Gastroesophageal sphincter (tissue), 4 donors: ENCODE measurements at regions not wholly inside any gene's neighbourhood (a gene's known extent, or its start where the extent isn't known, plus 50 kb on each side); places are given as distances from the start of the nearest gene placed in this dataset.

Source experiments
- ATAC-seq: fragments of 150-250 bp; one replicate; pipeline ENCODE4 v1.9.1; 2016; ENCODE audit warnings: mild to moderate bottlenecking, moderate library complexity
- H3K27ac ChIP-seq, 4 donors: fragments of 200-600 bp; sonication (generic) in 3 of 4; 1 replicate in 3 of 4; 2 replicates in 1 of 4; pipeline ENCODE4 v1.5.1; 2016 to 2019
- H3K27me3 ChIP-seq: fragments of 200-600 bp; sonication (generic); one replicate; pipeline ENCODE4 v1.5.1; 2019
- H3K36me3 ChIP-seq, 2 donors: fragments of 200-600 bp; sonication (generic); one replicate each; pipeline ENCODE4 v1.5.1; 2019; ENCODE audit warnings: control low read depth in 1 of 2
- H3K4me1 ChIP-seq, 3 donors: fragments of 200-600 bp; sonication (generic); 1 replicate in 2 of 3; 2 replicates in 1 of 3; pipeline ENCODE4 v1.5.1; 2016 to 2019; ENCODE audit warnings: control low read depth in 2 of 3
- H3K4me3 ChIP-seq, 2 donors: fragments of 200-600 bp; sonication (generic); one replicate each; pipeline ENCODE4 v1.5.1; 2019; ENCODE audit warnings: mild to moderate bottlenecking in 1 of 2, moderate library complexity in 1 of 2
- H3K9me3 ChIP-seq, 3 donors: fragments of 200-600 bp; sonication (generic); one replicate each; pipeline ENCODE4 v1.5.1; 2017 to 2019; ENCODE audit warnings: control low read depth in 2 of 3
- EP300 ChIP-seq: sonication (generic); formaldehyde crosslinking; IDR thresholded peaks from one replicate; pipeline ENCODE4 v1.6.1; 2017; ENCODE audit warnings: antibody characterized with exemption, mild to moderate bottlenecking
- POLR2A ChIP-seq, 2 donors: fragments of 450-650 bp; IDR thresholded peaks; one replicate each; pipeline ENCODE4 v1.6.1; 2017; ENCODE audit warnings: antibody characterized with exemption in 2 of 2, mild to moderate bottlenecking in 2 of 2, moderate library complexity in 1 of 2
- POLR2AphosphoS5 ChIP-seq: sonication (generic); formaldehyde crosslinking; IDR thresholded peaks from one replicate; pipeline ENCODE4 v1.6.1; 2017; ENCODE audit warnings: antibody characterized with exemption
- WGBS, 2 donors: methylation state at CpG; one replicate each; pipeline ENCODE4 v1.1.5; 2018; ENCODE audit warnings: low coverage in 1 of 2; 5-methylcytosine and 5-hydroxymethylcytosine counted together
- TF ChIP-seq, protein P1 (sequence below), 4 experiments: fragments of 200-600 bp in 2 of 4; fragments of 450-650 bp in 2 of 4; sonication (generic) in 1 of 4; IDR thresholded peaks; one replicate each; pipeline ENCODE4 v1.5.1; 2017 to 2019; ENCODE audit warnings: antibody characterized with exemption in 4 of 4, mild to moderate bottlenecking in 2 of 4, moderate library complexity in 2 of 4

GRCh38 chr18:41034413-41034812 lies 920.6 kb upstream of the PIK3C3 start:
- Histone ChIP-seq H3K36me3 (no peaks in the 10 kb centered on the region), H3K27me3 (no peaks in the 10 kb centered on the region), H3K4me3 (no peak overlapping the region), H3K9me3 (no peaks in the 10 kb centered on the region), H3K4me1 (peaks cover 0 to 9% (median 0%) of the 10 kb centered on the region in 3 donors), H3K27ac (no peak overlapping the region)
- TF ChIP-seq POLR2A (IDR thresholded peaks at IDR 0.05) = no peak
- TF ChIP-seq, protein P1, sequence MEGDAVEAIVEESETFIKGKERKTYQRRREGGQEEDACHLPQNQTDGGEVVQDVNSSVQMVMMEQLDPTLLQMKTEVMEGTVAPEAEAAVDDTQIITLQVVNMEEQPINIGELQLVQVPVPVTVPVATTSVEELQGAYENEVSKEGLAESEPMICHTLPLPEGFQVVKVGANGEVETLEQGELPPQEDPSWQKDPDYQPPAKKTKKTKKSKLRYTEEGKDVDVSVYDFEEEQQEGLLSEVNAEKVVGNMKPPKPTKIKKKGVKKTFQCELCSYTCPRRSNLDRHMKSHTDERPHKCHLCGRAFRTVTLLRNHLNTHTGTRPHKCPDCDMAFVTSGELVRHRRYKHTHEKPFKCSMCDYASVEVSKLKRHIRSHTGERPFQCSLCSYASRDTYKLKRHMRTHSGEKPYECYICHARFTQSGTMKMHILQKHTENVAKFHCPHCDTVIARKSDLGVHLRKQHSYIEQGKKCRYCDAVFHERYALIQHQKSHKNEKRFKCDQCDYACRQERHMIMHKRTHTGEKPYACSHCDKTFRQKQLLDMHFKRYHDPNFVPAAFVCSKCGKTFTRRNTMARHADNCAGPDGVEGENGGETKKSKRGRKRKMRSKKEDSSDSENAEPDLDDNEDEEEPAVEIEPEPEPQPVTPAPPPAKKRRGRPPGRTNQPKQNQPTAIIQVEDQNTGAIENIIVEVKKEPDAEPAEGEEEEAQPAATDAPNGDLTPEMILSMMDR (IDR thresholded peaks at IDR 0.05) = no peak
- no peak for TF ChIP-seq EP300
- TF ChIP-seq POLR2AphosphoS5 = no peak
- 60 to 75% methylated on average over 1 to 2 of the region's 2 CpGs for WGBS, 2 donors
- ATAC-seq = no peak

DNA sequence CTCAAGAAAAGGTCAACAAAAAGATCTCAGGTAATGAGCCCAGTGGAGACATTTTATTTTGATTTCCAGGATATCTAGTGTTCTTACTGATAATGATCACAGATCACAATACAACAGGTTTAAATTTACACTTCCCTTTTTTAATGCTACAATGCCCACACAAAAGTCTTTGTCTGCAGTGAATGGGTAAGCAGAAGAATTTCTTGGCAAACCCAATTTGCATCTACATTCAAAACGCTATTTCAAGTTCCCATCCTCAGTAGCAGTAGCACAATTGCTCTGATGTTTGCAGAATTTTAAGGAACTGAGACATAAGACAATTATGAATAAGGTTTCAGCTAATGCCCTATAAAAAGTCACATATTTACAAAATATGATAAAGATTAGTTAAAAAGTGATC lies 929.4 kb upstream of the PIK3C3 start:
- no peak for ATAC-seq
- Histone ChIP-seq H3K27me3 (no peaks in the 10 kb centered on the region), H3K36me3 (no peaks in the 10 kb centered on the region), H3K27ac (no peak overlapping the region), H3K4me3 (no peak overlapping the region), H3K4me1 (no peaks in the 10 kb centered on the region), H3K9me3 (no peaks in the 10 kb centered on the region)
- TF ChIP-seq POLR2AphosphoS5 = no peak
- TF ChIP-seq, protein P1 (IDR thresholded peaks at IDR 0.05) = no peak
- WGBS, 2 donors = 50 to 94% methylated on average over 1 of the region's 1 CpG

- ATAC-seq = no peak
- H3K27ac ChIP-seq = no peak overlapping the region
- 97 to 100% methylated on average over 2 of the region's 2 CpGs for WGBS, 2 donors
- no peaks in the 10 kb centered on the region for H3K27me3 ChIP-seq
- H3K36me3 ChIP-seq = no peaks in the 10 kb centered on the region
- no peak overlapping the region for H3K4me3 ChIP-seq
- H3K9me3 ChIP-seq = no peaks in the 10 kb centered on the region
- TF ChIP-seq EP300 (no peak), POLR2AphosphoS5 (no peak)
- TF ChIP-seq, protein P1 (IDR thresholded peaks at IDR 0.05) = no peak
- H3K4me1 ChIP-seq = no peaks in the 10 kb centered on the region
Measured at GRCh38 chr18:41024792-41025191, 930.2 kb upstream of the PIK3C3 start.

GRCh38 chr18:41022484-41022883 lies 932.5 kb upstream of the PIK3C3 start:
- Histone ChIP-seq H3K36me3 (no peaks in the 10 kb centered on the region), H3K9me3 (no peaks in the 10 kb centered on the region), H3K27ac (no peak overlapping the region), H3K4me1 (no peaks in the 10 kb centered on the region), H3K4me3 (no peak overlapping the region), H3K27me3 (no peaks in the 10 kb centered on the region)
- WGBS, 2 donors = 45 to 55% methylated on average over 3 to 4 of the region's 4 CpGs
- ATAC-seq = no peak
- TF ChIP-seq, protein P1 (IDR thresholded peaks at IDR 0.05) = no peak
- TF ChIP-seq POLR2A (IDR thresholded peaks at IDR 0.05) (no peak), POLR2AphosphoS5 (no peak), EP300 (no peak)

- no peak for ATAC-seq
- no peaks in the 10 kb centered on the region for H3K36me3 ChIP-seq
Measured at GRCh38 chr18:41021089-41021488, 933.9 kb upstream of the PIK3C3 start.

More at GRCh38 chr18:41021089-41021488, 933.9 kb upstream of the PIK3C3 start:
- Histone ChIP-seq H3K9me3 (no peaks in the 10 kb centered on the region), H3K27me3 (no peaks in the 10 kb centered on the region), H3K4me1 (no peaks in the 10 kb centered on the region), H3K27ac (no peak overlapping the region), H3K4me3 (no peak overlapping the region)
- TF ChIP-seq EP300 (no peak), POLR2A (IDR thresholded peaks at IDR 0.05) (no peak), POLR2AphosphoS5 (no peak)
- TF ChIP-seq, protein P1 (IDR thresholded peaks at IDR 0.05) = no peak
- WGBS, 2 donors = 63 to 77% methylated on average over 3 of the region's 3 CpGs
